MM.1S (cell line): ENCODE measurements at regions not wholly inside any gene's neighbourhood (a gene's known extent, or its start where the extent isn't known, plus 50 kb on each side); places are given as distances from the start of the nearest gene placed in this dataset.
A peak's percentile ranks its signal among the peaks of the same experiment; 100 is the strongest.
"Not testable (repeated sequence)": the region's sequence is repeated elsewhere in the genome, so short reads cannot be mapped to it uniquely, and the experiment has no call there.

Source experiments
- DNase-seq: peaks from one replicate; pipeline ENCODE4 v3.0.0-alpha.2; 2015
- H2AFZ ChIP-seq: fragments of 300-600 bp; sonication (generic); 2 replicates; pipeline ENCODE4 v1.6.0; 2016; ENCODE audit warnings: antibody characterized with exemption, low read length
- H3F3A ChIP-seq: fragments of 300-600 bp; sonication (generic); 2 replicates; pipeline ENCODE4 v1.6.1; 2016; ENCODE audit warnings: mild to moderate bottlenecking, antibody characterized with exemption, low read length, moderate library complexity, mixed read lengths; ENCODE audit not compliant: insufficient read depth
- H3K27ac ChIP-seq: fragments of 300-600 bp; sonication (generic); 2 replicates; pipeline ENCODE4 v1.5.1; 2016; ENCODE audit warnings: mild to moderate bottlenecking, low read length
- H3K27me3 ChIP-seq: fragments of 300-600 bp; sonication (generic); replicated peaks from 2 replicates; pipeline ENCODE4 v1.6.0; 2016; ENCODE audit warnings: low read length; ENCODE audit not compliant: insufficient read depth
- H3K36me3 ChIP-seq: fragments of 300-600 bp; sonication (generic); replicated peaks from 2 replicates; pipeline ENCODE4 v1.6.1; 2016; ENCODE audit warnings: mild to moderate bottlenecking, low read length, mixed read lengths; ENCODE audit not compliant: insufficient read depth
- H3K4me1 ChIP-seq: fragments of 300-600 bp; sonication (generic); 2 replicates; pipeline ENCODE4 v1.6.1; 2016; ENCODE audit warnings: low read length, mixed read lengths
- H3K4me2 ChIP-seq: fragments of 300-600 bp; sonication (generic); 2 replicates; pipeline ENCODE4 v1.6.0; 2016; ENCODE audit warnings: low read depth, low read length
- H3K4me3 ChIP-seq: fragments of 300-600 bp; sonication (generic); 2 replicates; pipeline ENCODE4 v1.5.1; 2016; ENCODE audit warnings: low read length, mixed read lengths
- H3K79me2 ChIP-seq: fragments of 300-600 bp; sonication (generic); 2 replicates; pipeline ENCODE4 v1.6.1; 2016; ENCODE audit warnings: mixed run types, low read length, mixed read lengths
- H3K9ac ChIP-seq: fragments of 300-600 bp; sonication (generic); 2 replicates; pipeline ENCODE4 v1.6.1; 2016; ENCODE audit warnings: low read length, mixed read lengths
- H3K9me2 ChIP-seq: fragments of 300-600 bp; sonication (generic); replicated peaks from 2 replicates; pipeline ENCODE4 v1.6.1; 2016; ENCODE audit warnings: mild to moderate bottlenecking, low read length, mixed read lengths; ENCODE audit not compliant: insufficient read depth
- H3K9me3 ChIP-seq: fragments of 300-600 bp; sonication (generic); replicated peaks from 2 replicates; pipeline ENCODE4 v1.6.1; 2016; ENCODE audit warnings: mild to moderate bottlenecking, low read length, mixed read lengths; ENCODE audit not compliant: insufficient read depth
- H4K20me1 ChIP-seq: fragments of 300-600 bp; sonication (generic); 2 replicates; pipeline ENCODE4 v1.6.1; 2016; ENCODE audit warnings: mild to moderate bottlenecking, low read length, moderate library complexity, mixed read lengths; ENCODE audit not compliant: insufficient read depth
- EZH2 ChIP-seq: fragments of 300-600 bp; sonication (generic); optimal IDR thresholded peaks from 2 replicates; pipeline ENCODE3; 2017; ENCODE audit warnings: low read depth, mild to moderate bottlenecking, antibody characterized with exemption, low read length, mixed read lengths
- EZH2phosphoT487 ChIP-seq: fragments of 300-600 bp; sonication (generic); IDR thresholded peaks from 2 replicates; pipeline ENCODE4 v1.6.1; 2018; ENCODE audit warnings: antibody characterized with exemption, low read length
- TF ChIP-seq, protein P1 (sequence below): fragments of 300-600 bp; sonication (generic); IDR thresholded peaks from 2 replicates; pipeline ENCODE4 v1.5.1; 2016; ENCODE audit warnings: antibody characterized with exemption, low read length, mixed read lengths

DNA sequence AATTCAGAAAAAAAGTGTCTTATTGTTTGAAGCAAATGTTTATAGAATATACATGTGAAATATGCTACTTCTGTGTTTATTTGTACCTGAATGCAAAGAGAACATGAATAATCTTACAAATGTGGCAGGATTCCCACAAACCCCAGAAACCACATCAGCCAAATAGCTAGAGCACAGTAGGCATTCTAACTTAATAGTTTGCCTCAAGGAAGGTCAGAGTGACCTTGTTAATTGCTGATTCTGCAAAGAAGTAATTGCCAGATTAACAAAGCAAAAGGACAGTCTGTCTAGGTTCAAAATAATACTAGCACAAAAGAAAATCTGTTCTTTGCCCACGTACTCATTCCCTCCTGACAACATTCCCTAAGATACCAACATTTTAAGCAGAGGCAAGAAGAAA, 604.0 kb downstream of the PYDC2 start:
- Histone ChIP-seq H3K9ac (no peak overlapping the region), H2AFZ (no peak overlapping the region), H3K36me3 (no peaks in the 10 kb centered on the region), H3K4me2 (no peak overlapping the region), H3K9me3 (no peaks in the 10 kb centered on the region), H4K20me1 (no peaks in the 10 kb centered on the region), H3K4me3 (no peak overlapping the region), H3F3A (peaks cover 16% of the 10 kb centered on the region), H3K27ac (no peak overlapping the region), H3K27me3 (no peaks in the 10 kb centered on the region), H3K9me2 (no peaks in the 10 kb centered on the region), H3K79me2 (no peaks in the 10 kb centered on the region), H3K4me1 (peaks cover 26% of the 10 kb centered on the region)
- DNase-seq = no peak
- no peak for TF ChIP-seq EZH2phosphoT487
- TF ChIP-seq, protein P1, sequence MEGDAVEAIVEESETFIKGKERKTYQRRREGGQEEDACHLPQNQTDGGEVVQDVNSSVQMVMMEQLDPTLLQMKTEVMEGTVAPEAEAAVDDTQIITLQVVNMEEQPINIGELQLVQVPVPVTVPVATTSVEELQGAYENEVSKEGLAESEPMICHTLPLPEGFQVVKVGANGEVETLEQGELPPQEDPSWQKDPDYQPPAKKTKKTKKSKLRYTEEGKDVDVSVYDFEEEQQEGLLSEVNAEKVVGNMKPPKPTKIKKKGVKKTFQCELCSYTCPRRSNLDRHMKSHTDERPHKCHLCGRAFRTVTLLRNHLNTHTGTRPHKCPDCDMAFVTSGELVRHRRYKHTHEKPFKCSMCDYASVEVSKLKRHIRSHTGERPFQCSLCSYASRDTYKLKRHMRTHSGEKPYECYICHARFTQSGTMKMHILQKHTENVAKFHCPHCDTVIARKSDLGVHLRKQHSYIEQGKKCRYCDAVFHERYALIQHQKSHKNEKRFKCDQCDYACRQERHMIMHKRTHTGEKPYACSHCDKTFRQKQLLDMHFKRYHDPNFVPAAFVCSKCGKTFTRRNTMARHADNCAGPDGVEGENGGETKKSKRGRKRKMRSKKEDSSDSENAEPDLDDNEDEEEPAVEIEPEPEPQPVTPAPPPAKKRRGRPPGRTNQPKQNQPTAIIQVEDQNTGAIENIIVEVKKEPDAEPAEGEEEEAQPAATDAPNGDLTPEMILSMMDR = no peak
- TF ChIP-seq EZH2 = no peak

DNA sequence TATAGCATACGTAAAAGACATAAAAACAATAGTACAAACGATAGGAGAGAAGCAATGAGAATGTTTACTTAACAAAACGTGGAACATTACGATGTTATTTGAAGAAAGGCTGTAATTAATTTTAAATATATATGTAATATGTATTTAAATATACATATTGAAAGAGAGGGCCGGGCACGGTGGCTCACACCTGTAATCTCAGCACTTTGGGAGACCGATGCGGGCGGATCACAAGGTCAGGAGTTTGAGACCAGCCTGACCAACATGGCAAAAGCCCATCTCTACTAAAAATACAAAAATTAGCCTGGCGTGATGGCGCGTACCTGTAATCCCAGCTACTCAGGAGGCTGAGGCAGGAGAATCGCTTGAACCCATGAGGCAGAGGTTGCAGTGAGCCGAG, 605.3 kb downstream of the PYDC2 start:
- not testable (repeated sequence) for H4K20me1 ChIP-seq, H3K36me3 ChIP-seq, H3K27ac ChIP-seq, H3K9me3 ChIP-seq, H2AFZ ChIP-seq, H3K4me3 ChIP-seq, H3K9me2 ChIP-seq, H3K79me2 ChIP-seq, H3K4me2 ChIP-seq, DNase-seq, H3K27me3 ChIP-seq, H3K9ac ChIP-seq
- Histone ChIP-seq H3F3A (peaks cover 14% of the 10 kb centered on the region), H3K4me1 (peaks cover 15% of the 10 kb centered on the region)

DNA sequence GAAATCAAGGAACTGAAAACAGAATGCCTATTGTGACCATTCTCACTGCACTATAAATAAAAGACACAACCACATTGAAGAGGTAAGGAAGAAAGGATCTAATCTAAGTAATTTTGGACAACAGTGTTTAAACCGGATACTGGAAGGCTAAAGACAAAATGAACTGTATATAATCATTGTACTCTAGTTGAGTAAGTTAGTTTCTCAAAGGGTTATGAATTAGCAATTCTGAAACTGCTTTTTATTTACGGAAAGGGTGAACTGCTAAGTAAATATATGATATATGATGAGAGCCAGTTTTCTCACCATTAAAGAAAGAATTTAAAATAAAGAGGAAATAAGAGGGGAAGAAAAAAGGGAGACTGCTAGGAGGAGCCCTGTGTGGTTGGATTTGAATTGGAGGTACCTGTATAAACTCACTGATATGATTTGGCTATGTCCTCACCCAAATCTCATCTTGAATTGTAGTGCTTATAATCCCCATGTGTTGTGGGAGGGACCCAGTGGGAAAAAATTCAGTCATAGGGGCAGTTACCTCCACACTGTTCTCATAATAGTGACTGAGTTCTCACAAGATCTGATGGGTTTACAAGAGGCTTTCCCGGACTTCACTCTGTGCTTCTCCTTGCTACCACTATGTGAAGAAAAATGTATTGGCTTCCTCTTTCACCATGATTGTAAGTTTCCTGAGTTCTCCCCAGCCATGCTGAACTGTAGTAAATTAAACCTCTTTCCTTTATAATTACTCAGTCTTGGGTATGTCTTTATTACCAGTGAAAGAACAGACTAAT, 607.7 kb downstream of the PYDC2 start:
- Histone ChIP-seq H3K9me2 (no peaks in the 10 kb centered on the region), H3K4me3 (no peak overlapping the region), H3K79me2 (no peaks in the 10 kb centered on the region), H3K36me3 (no peaks in the 10 kb centered on the region), H3F3A (peaks cover 9% of the 10 kb centered on the region; the same call in 1 of the 2 replicates), H4K20me1 (no peaks in the 10 kb centered on the region), H3K4me1 (peaks cover 12% of the 10 kb centered on the region), H3K27me3 (no peaks in the 10 kb centered on the region), H2AFZ (peak overlapping the region; percentile 12; the same call in 1 of the 2 replicates), H3K4me2 (peak overlapping the region; percentile 31), H3K9me3 (no peaks in the 10 kb centered on the region), H3K9ac (no peak overlapping the region), H3K27ac (no peak overlapping the region)
- no peak for TF ChIP-seq EZH2phosphoT487
- TF ChIP-seq, protein P1 = no peak
- TF ChIP-seq EZH2 = no peak
- DNase-seq = no peak

DNA sequence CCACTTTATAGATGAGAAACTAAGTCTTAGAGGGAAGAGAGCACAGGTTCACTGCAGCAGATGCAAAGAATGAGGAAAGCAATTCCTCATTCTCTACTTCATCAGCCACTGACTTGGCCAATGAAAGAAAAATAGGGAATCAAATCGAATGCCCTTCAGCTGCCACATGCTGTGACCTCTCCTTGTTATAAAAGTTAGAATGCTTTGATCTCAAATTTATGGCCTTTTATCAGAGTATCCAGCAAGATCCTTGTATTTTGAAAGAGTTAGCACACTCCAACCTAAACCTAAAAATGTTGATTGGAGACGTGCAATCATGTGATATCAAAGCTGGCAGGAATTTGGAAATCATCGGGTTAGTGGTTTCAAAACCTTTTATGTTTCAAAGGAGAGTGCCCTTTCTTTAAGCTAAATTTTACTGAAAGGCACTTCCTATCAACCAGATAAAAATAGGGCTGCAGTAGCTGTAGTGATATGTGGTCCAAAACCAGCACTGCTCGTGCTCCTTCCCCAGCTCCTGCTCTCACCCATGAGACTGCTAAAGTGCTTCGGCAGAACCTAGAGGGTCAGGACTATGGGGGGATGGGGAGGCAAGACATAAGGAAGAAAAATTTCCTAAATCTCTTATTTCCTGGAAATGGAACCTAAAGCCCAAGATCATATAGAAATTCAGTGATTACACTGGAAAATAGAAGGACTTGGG, 617.0 kb downstream of the PYDC2 start:
- H2AFZ ChIP-seq = no peak overlapping the region
- DNase-seq = no peak
- H3K9ac ChIP-seq = no peak overlapping the region
- no peaks in the 10 kb centered on the region for H3K9me3 ChIP-seq
- H4K20me1 ChIP-seq = no peaks in the 10 kb centered on the region
- H3K4me2 ChIP-seq = no peak overlapping the region
- TF ChIP-seq, protein P1 = no peak
- TF ChIP-seq EZH2 (no peak), EZH2phosphoT487 (no peak)
- no peak overlapping the region for H3K4me3 ChIP-seq
- no peaks in the 10 kb centered on the region for H3K4me1 ChIP-seq
- no peaks in the 10 kb centered on the region for H3K36me3 ChIP-seq
- no peaks in the 10 kb centered on the region for H3F3A ChIP-seq
- no peaks in the 10 kb centered on the region for H3K79me2 ChIP-seq
- no peaks in the 10 kb centered on the region for H3K9me2 ChIP-seq
- no peak overlapping the region for H3K27ac ChIP-seq
- no peaks in the 10 kb centered on the region for H3K27me3 ChIP-seq
